GM10266 (cell line): ENCODE measurements at regions not wholly inside any gene's neighbourhood (a gene's known extent, or its start where the extent isn't known, plus 50 kb on each side); places are given as distances from the start of the nearest gene placed in this dataset.

Experiments used
- DNase-seq: peaks from one replicate; pipeline ENCODE4 v3.0.0; 2012; ENCODE audit errors: extremely low spot score
- TF ChIP-seq, protein P1 (sequence below): IDR thresholded peaks from 2 replicates; pipeline ENCODE4 v1.5.1; 2012; ENCODE audit warnings: mild to moderate bottlenecking, low read depth; ENCODE audit not compliant: control insufficient read depth, insufficient read depth; ENCODE audit errors: missing control alignments

DNA sequence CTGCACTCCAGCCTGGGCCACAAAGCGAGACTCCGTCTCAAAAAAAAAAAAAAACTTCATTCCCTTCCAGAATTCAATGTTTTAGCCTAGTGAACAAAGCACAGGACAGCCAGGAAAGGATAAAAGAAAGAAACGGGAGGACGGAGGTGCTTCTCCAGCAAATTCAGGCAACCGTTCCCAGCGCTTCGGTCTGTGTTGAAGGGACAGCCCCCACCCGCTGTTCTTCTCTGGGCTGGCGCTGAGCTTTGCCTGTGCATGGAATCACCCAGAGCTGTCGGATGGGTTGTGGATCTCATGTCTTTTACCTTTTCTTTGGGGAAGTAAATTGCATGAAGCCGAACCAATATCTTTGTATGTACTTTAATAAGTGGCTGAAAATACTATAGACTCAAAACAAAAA lies 248.4 kb upstream of the IRX2 start:
- no peak for DNase-seq
- TF ChIP-seq, protein P1, sequence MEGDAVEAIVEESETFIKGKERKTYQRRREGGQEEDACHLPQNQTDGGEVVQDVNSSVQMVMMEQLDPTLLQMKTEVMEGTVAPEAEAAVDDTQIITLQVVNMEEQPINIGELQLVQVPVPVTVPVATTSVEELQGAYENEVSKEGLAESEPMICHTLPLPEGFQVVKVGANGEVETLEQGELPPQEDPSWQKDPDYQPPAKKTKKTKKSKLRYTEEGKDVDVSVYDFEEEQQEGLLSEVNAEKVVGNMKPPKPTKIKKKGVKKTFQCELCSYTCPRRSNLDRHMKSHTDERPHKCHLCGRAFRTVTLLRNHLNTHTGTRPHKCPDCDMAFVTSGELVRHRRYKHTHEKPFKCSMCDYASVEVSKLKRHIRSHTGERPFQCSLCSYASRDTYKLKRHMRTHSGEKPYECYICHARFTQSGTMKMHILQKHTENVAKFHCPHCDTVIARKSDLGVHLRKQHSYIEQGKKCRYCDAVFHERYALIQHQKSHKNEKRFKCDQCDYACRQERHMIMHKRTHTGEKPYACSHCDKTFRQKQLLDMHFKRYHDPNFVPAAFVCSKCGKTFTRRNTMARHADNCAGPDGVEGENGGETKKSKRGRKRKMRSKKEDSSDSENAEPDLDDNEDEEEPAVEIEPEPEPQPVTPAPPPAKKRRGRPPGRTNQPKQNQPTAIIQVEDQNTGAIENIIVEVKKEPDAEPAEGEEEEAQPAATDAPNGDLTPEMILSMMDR = no peak

DNA sequence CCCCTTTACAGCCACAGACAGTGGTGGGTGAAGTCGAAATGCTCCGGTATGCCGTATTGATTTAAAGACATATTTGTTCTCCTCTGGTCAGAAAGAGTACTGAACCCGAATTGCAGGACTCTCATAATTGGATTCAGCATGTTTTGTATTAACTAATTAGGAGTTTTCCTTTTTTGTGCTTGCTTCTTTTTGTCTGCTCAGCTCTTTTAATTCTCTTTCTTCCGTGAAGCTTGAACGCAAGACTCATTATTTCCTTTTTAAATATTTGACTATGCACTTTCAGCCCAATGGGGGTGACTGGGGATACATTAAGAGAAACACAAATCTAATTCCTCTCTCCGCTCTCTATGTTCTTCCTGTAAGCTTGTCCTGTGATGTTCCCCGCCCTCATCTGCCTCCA lies 246.6 kb upstream of the IRX2 start:
- TF ChIP-seq, protein P1 = no peak
- no peak for DNase-seq

DNA sequence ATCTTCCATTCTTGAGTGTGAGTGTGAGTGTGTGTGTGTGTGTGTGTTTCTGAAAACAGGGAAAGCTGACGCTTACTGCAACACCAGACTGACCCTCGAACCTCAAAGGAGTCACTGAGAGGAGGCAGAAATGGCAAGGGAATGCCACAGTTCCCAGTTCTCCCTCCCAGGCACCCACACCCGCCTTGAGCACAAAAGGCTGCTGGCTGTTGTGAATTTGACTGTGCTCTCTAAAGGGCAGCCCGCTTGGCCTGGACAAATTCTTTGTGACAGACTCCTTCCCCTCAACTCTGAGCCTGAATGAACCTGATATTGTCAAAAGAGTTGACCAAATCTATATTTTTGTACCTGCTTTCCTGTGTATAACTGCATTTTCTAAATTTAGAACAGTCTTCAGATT lies 245.7 kb upstream of the IRX2 start:
- TF ChIP-seq, protein P1 = no peak
- DNase-seq = no peak

DNA sequence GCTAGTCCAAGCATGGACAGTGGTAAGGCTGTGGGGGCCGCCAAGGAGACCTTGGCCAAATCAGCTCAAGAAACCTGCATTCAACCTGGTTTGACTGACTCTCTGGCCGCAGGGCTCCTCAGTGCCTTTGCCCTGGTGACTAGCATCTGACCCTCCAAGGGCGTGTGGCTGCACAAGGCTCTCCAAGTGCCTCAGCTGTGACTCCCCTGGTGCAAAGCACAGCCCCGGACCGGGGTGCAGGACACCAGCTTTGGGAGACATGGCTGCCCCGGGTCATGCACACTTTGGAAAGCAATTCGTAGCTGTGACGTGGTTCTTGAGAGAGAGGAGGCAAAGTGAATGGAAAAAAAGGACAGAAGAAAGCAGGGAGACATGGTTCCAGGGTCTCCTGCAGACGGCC lies 245.2 kb upstream of the IRX2 start:
- TF ChIP-seq, protein P1 = no peak
- DNase-seq = no peak

DNA sequence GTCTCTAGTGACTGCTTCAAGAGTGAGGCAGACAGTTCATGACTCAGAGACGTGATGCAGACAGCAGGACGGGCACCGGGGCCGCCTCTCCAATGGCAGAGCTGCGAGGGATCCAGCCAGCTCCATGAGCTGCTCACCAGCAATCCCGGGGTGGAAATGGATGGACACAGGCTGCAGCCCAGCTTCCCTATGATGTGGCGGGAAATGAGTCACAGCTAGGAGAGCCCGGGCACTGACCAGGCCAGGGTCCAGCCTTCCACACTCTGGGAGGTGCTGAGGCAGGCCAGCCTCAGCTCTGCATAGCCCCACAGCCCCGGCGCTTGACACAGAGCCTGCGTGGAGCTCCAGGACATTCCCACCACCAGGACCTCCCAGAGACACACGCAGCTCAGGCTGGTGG lies 244.8 kb upstream of the IRX2 start:
- DNase-seq = no peak
- TF ChIP-seq, protein P1 = no peak

DNA sequence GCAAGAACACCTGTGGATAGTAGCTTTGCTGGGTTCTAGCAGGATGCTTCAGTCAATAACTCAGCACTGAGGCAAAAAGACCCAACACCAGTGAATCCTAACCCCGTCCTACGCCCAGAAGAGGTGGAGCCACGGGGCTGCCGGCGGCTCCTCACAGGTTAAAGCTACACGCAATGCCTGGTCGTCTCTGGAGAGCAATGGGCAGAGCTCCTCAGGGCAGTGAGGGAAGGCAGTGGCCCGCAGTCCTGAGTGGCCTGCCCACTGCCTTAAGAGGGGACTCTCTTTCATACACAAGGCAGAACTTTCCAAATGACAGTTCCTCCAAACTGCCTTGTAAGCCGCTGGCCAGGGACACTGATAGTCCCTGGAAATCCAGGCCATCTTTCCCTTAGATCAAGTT lies 244.2 kb upstream of the IRX2 start:
- TF ChIP-seq, protein P1 = no peak
- DNase-seq = no peak

DNA sequence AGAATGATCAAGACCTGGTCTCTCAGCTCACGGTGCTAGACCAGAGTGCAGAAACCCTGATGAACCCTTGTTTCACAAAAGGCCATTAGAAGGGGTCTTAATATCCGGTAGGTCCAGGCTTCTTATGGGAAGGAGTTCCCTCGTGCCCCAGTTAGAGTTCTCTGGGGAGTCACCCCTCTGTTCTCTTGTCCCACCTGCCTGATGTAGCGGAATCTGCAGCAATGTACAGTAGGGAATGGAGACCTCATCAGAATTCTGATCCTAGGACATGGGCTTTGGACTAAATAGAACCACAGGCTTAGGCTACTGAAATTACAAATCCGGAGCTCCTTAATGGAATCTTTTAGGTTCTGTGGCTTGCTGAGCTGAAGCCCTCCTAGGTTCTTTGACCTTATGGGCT lies 243.6 kb upstream of the IRX2 start:
- no peak for DNase-seq
- TF ChIP-seq, protein P1 = no peak
